Esophagus (tissue), 2 donors: ENCODE measurements at regions not wholly inside any gene's neighbourhood (a gene's known extent, or its start where the extent isn't known, plus 50 kb on each side); places are given as distances from the start of the nearest gene placed in this dataset.

Experiments
- H3K27ac ChIP-seq, 2 donors: one replicate each; pipeline ENCODE4 v1.5.1; 2013; ENCODE audit warnings: low read depth in 2 of 2, mild to moderate bottlenecking in 2 of 2, inconsistent platforms in 1 of 2, low read length in 1 of 2, moderate library complexity in 1 of 2
- H3K27me3 ChIP-seq, 2 donors: one replicate each; pipeline ENCODE4 v1.6.1; 2013; ENCODE audit warnings: low read length in 2 of 2, control low read depth in 1 of 2, mild to moderate bottlenecking in 1 of 2; ENCODE audit not compliant: insufficient read depth in 2 of 2, control insufficient read depth in 1 of 2
- H3K36me3 ChIP-seq, 2 donors: one replicate each; pipeline ENCODE4 v1.6.1; 2013; ENCODE audit warnings: low read length in 1 of 2; ENCODE audit not compliant: control insufficient read depth in 2 of 2, insufficient read depth in 2 of 2
- H3K4me1 ChIP-seq, 2 donors: one replicate each; pipeline ENCODE4 v1.6.1; 2013; ENCODE audit warnings: low read length in 1 of 2; ENCODE audit not compliant: control insufficient read depth in 2 of 2, insufficient read depth in 2 of 2
- H3K4me3 ChIP-seq, 2 donors: one replicate each; pipeline ENCODE4 v1.5.1; 2013; ENCODE audit warnings: low read length in 2 of 2, mild to moderate bottlenecking in 2 of 2, low read depth in 1 of 2, moderate library complexity in 1 of 2
- H3K9me3 ChIP-seq, 2 donors: one replicate each; pipeline ENCODE4 v1.6.1; 2013; ENCODE audit warnings: mild to moderate bottlenecking in 2 of 2, low read depth in 1 of 2, low read length in 1 of 2, moderate library complexity in 1 of 2; ENCODE audit not compliant: control insufficient read depth in 2 of 2, insufficient read depth in 1 of 2
- WGBS, 2 donors: extraction: QIAGEN DNeasy Blood & Tissue Kit; methylation state at CpG; one replicate each; pipeline ENCODE4 v1.1.7; 2013; 5-methylcytosine and 5-hydroxymethylcytosine counted together
- donor health status: healthy with polysubstance abuse.
- donor health status: Bipolar disorder and iron deficiency.

- H3K27ac ChIP-seq = peak overlapping the region; percentile 11 to 82
- no peaks in the 10 kb centered on the region for H3K27me3 ChIP-seq
- WGBS, 2 donors = 54 to 66% methylated on average over 16 of the region's 16 CpGs
- no peaks in the 10 kb centered on the region for H3K9me3 ChIP-seq
- H3K4me1 ChIP-seq = peaks cover 7 to 15% of the 10 kb centered on the region in 2 donors
- H3K36me3 ChIP-seq = peaks cover 0 to 5% of the 10 kb centered on the region in 2 donors
- no peak overlapping the region for H3K4me3 ChIP-seq
Measured at GRCh38 chr7:130990178-130990832, 256.3 kb upstream of the KLF14 start.

- 65 to 67% methylated on average over 11 of the region's 11 CpGs for whole genome bisulfite sequencing, 2 donors
- peak overlapping the region; percentile 79 to 90 for H3K27ac ChIP-seq
- peaks cover 0 to 15% of the 10 kb centered on the region in 2 donors for H3K4me1 ChIP-seq
- no peak overlapping the region for H3K4me3 ChIP-seq
- no peaks in the 10 kb centered on the region for H3K27me3 ChIP-seq
- H3K9me3 ChIP-seq = no peaks in the 10 kb centered on the region
- peaks cover 0 to 5% of the 10 kb centered on the region in 2 donors for H3K36me3 ChIP-seq
Measured at GRCh38 chr7:130993671-130994365, 259.8 kb upstream of the KLF14 start.

- no peak overlapping the region for H3K4me3 ChIP-seq
- H3K36me3 ChIP-seq = peaks cover 0 to 5% of the 10 kb centered on the region in 2 donors
- peaks cover 2 to 21% of the 10 kb centered on the region in 2 donors for H3K4me1 ChIP-seq
- 27 to 35% methylated on average over 13 of the region's 13 CpGs for WGBS, 2 donors
- no peaks in the 10 kb centered on the region for H3K27me3 ChIP-seq
- peak overlapping the region; percentile 79 to 90 for H3K27ac ChIP-seq
- H3K9me3 ChIP-seq = no peaks in the 10 kb centered on the region
Measured at GRCh38 chr7:130994378-130995115, 260.5 kb upstream of the KLF14 start.

GRCh38 chr7:130995252-130996081 lies 261.5 kb upstream of the KLF14 start:
- Histone ChIP-seq H3K4me3 (no peak overlapping the region), H3K27ac (peak overlapping the region; percentile 56 to 81)
- WGBS, 2 donors = 35 to 44% methylated on average over 10 of the region's 10 CpGs

GRCh38 chr7:130996205-130996832 lies 262.3 kb upstream of the KLF14 start:
- H3K9me3 ChIP-seq = no peaks in the 10 kb centered on the region
- peaks cover 0 to 5% of the 10 kb centered on the region in 2 donors for H3K36me3 ChIP-seq
- H3K27me3 ChIP-seq = no peaks in the 10 kb centered on the region
- H3K27ac ChIP-seq = peak overlapping the region; percentile 85 to 89
- H3K4me3 ChIP-seq = no peak overlapping the region
- H3K4me1 ChIP-seq = peaks cover 2 to 18% of the 10 kb centered on the region in 2 donors
- WGBS, 2 donors = 25 to 26% methylated on average over 5 of the region's 5 CpGs

More at GRCh38 chr7:130995252-130996081, 261.5 kb upstream of the KLF14 start:
- Histone ChIP-seq H3K4me1 (peaks cover 2 to 20% of the 10 kb centered on the region in 2 donors), H3K27me3 (no peaks in the 10 kb centered on the region), H3K9me3 (no peaks in the 10 kb centered on the region), H3K36me3 (peaks cover 0 to 5% of the 10 kb centered on the region in 2 donors)

GRCh38 chr7:130996833-130997231 lies 262.8 kb upstream of the KLF14 start:
- no peaks in the 10 kb centered on the region for H3K9me3 ChIP-seq
- H3K36me3 ChIP-seq = peaks cover 0 to 3% of the 10 kb centered on the region in 2 donors
- peaks cover 2 to 18% of the 10 kb centered on the region in 2 donors for H3K4me1 ChIP-seq
- no peaks in the 10 kb centered on the region for H3K27me3 ChIP-seq
- WGBS, 2 donors = 14 to 16% methylated on average over 6 of the region's 6 CpGs
- no peak overlapping the region for H3K4me3 ChIP-seq
- H3K27ac ChIP-seq = peak overlapping the region; percentile 85 to 89

- H3K27ac ChIP-seq = peak overlapping the region; percentile 46 to 81
- H3K4me1 ChIP-seq = peaks cover 2 to 13% of the 10 kb centered on the region in 2 donors
- 45 to 62% methylated on average over 3 of the region's 3 CpGs for WGBS, 2 donors
Measured at GRCh38 chr7:130998993-130999602, 265.1 kb upstream of the KLF14 start.

GRCh38 chr7:130999926-131000325 lies 265.9 kb upstream of the KLF14 start:
- H3K4me1 ChIP-seq = peaks cover 2 to 10% of the 10 kb centered on the region in 2 donors
- H3K27ac ChIP-seq = peak overlapping the region in 1 of 2 donors; percentile 30
- no peak overlapping the region for H3K4me3 ChIP-seq
- H3K9me3 ChIP-seq = no peaks in the 10 kb centered on the region
- no peaks in the 10 kb centered on the region for H3K27me3 ChIP-seq
- 67 to 71% methylated on average over 4 of the region's 4 CpGs for WGBS, 2 donors
- no peaks in the 10 kb centered on the region for H3K36me3 ChIP-seq

More at GRCh38 chr7:130998993-130999602, 265.1 kb upstream of the KLF14 start:
- no peaks in the 10 kb centered on the region for H3K9me3 ChIP-seq
- no peak overlapping the region for H3K4me3 ChIP-seq
- no peaks in the 10 kb centered on the region for H3K27me3 ChIP-seq
- no peaks in the 10 kb centered on the region for H3K36me3 ChIP-seq
